GM23338 (cell line): ENCODE measurements at regions not wholly inside any gene's neighbourhood (a gene's known extent, or its start where the extent isn't known, plus 50 kb on each side); places are given as distances from the start of the nearest gene placed in this dataset.

Source experiments
- ATAC-seq: fragments of 200-7000 bp; cut with Tn5 transposase; 3 replicates; pipeline ENCODE4 v1.9.1; 2020
- DNase-seq: peaks from one replicate; pipeline ENCODE4 v3.0.0-alpha.2; 2015; ENCODE audit warnings: low spot score
- H2AFZ ChIP-seq: fragments of 200-600 bp; sonication (generic); 2 replicates; pipeline ENCODE4 v1.8.0; 2016; ENCODE audit warnings: antibody characterized with exemption, mild to moderate bottlenecking, moderate library complexity
- H3F3A ChIP-seq: fragments of 200-600 bp; sonication (generic); replicated peaks from 2 replicates; pipeline ENCODE4 v1.8.0; 2017; ENCODE audit warnings: antibody characterized with exemption, mixed run types, low read depth
- H3K27ac ChIP-seq: fragments of 200-600 bp; sonication (generic); 2 replicates; pipeline ENCODE4 v1.6.1; 2016; ENCODE audit warnings: low read depth
- H3K27me3 ChIP-seq: fragments of 200-600 bp; sonication (generic); 2 replicates; pipeline ENCODE4 v1.8.0; 2016; ENCODE audit warnings: mild to moderate bottlenecking, mixed run types, moderate library complexity; ENCODE audit not compliant: insufficient read depth
- H3K36me3 ChIP-seq: fragments of 200-600 bp; sonication (generic); 2 replicates; pipeline ENCODE4 v1.8.0; 2016; ENCODE audit warnings: mild to moderate bottlenecking; ENCODE audit not compliant: insufficient read depth
- H3K4me1 ChIP-seq: fragments of 200-600 bp; sonication (generic); 2 replicates; pipeline ENCODE4 v1.8.0; 2016; ENCODE audit warnings: mild to moderate bottlenecking, moderate library complexity; ENCODE audit not compliant: insufficient read depth
- H3K4me2 ChIP-seq: fragments of 200-600 bp; sonication (generic); 2 replicates; pipeline ENCODE4 v1.7.1; 2017; ENCODE audit warnings: mixed run types
- H3K4me3 ChIP-seq: fragments of 200-600 bp; sonication (generic); 2 replicates; pipeline ENCODE4 v1.6.1; 2016; ENCODE audit warnings: mixed run types
- H3K79me2 ChIP-seq: fragments of 200-600 bp; sonication (generic); replicated peaks from 2 replicates; pipeline ENCODE4 v1.8.0; 2017; ENCODE audit warnings: mild to moderate bottlenecking; ENCODE audit not compliant: insufficient read depth
- H3K9me2 ChIP-seq: fragments of 200-600 bp; sonication (generic); 2 replicates; pipeline ENCODE4 v1.8.0; 2017; ENCODE audit not compliant: insufficient read depth
- H4K20me1 ChIP-seq: fragments of 200-600 bp; sonication (generic); replicated peaks from 2 replicates; pipeline ENCODE4 v1.8.0; 2017; ENCODE audit warnings: mild to moderate bottlenecking; ENCODE audit not compliant: insufficient read depth
- H3K27ac Mint-ChIP-seq: 2 replicates; pipeline ENCODE4 v1.8.0; 2020; ENCODE audit warnings: inconsistent platforms, mild to moderate bottlenecking, moderate library complexity, mixed read lengths
- H3K27me3 Mint-ChIP-seq: 3 replicates; pipeline ENCODE4 v1.8.0; 2022; ENCODE audit warnings: low read depth, mild to moderate bottlenecking, moderate library complexity, mixed read lengths, inconsistent platforms; ENCODE audit not compliant: insufficient read depth, poor library complexity
- H3K36me3 Mint-ChIP-seq: 3 replicates; pipeline ENCODE4 v1.8.0; 2021; ENCODE audit warnings: low read depth, mild to moderate bottlenecking, inconsistent platforms, moderate library complexity, mixed read lengths
- H3K4me1 Mint-ChIP-seq: 3 replicates; pipeline ENCODE4 v1.8.0; 2020; ENCODE audit warnings: mild to moderate bottlenecking, inconsistent platforms, mixed read lengths
- H3K4me3 Mint-ChIP-seq: 3 replicates; pipeline ENCODE4 v1.8.0; 2021; ENCODE audit warnings: moderate library complexity, mild to moderate bottlenecking, inconsistent platforms, mixed read lengths
- H3K9me3 Mint-ChIP-seq: 3 replicates; pipeline ENCODE4 v1.8.0; 2020; ENCODE audit warnings: moderate library complexity, mild to moderate bottlenecking, inconsistent platforms, mixed read lengths
- CREB1 ChIP-seq: fragments of 250-450 bp; sonication (Bioruptor Pico); IDR thresholded peaks from 2 replicates; pipeline ENCODE4 v1.5.0; 2020; ENCODE audit warnings: low read depth, mild to moderate bottlenecking, moderate library complexity
- CTCF ChIP-seq, 2 experiments: fragments of 200-600 bp in 1 of 2; sonication (generic) in 1 of 2; conservative IDR thresholded peaks; 2 replicates each; pipeline versions ENCODE4 v1.5.1 to v1.6.1; 2016 to 2017; ENCODE audit warnings: antibody characterized with exemption in 2 of 2, low read depth in 2 of 2, mild to moderate bottlenecking in 2 of 2, moderate library complexity in 1 of 2
- EZH2phosphoT487 ChIP-seq: fragments of 200-600 bp; sonication (generic); IDR thresholded peaks from one replicate; pipeline ENCODE4 v1.8.1; 2018; ENCODE audit warnings: antibody characterized with exemption; ENCODE audit not compliant: unreplicated experiment
- JUNB ChIP-seq: IDR thresholded peaks from one replicate; pipeline ENCODE4 v1.6.1; 2016; ENCODE audit warnings: antibody characterized with exemption; ENCODE audit not compliant: unreplicated experiment
- NANOG ChIP-seq: IDR thresholded peaks from 2 replicates; pipeline ENCODE4 v1.6.1; 2016; ENCODE audit warnings: antibody characterized with exemption, borderline replicate concordance
- POLR2AphosphoS5 ChIP-seq: IDR thresholded peaks from 2 replicates; pipeline ENCODE4 v1.6.1; 2016; ENCODE audit warnings: antibody characterized with exemption, low read depth
- REST ChIP-seq: IDR thresholded peaks from one replicate; pipeline ENCODE4 v1.6.1; 2018; ENCODE audit warnings: antibody characterized with exemption; ENCODE audit not compliant: unreplicated experiment
- STAT1 ChIP-seq: IDR thresholded peaks from one replicate; pipeline ENCODE4 v1.6.1; 2016; ENCODE audit warnings: antibody characterized with exemption; ENCODE audit not compliant: unreplicated experiment
- ZNF114 ChIP-seq: fragments of 250-450 bp; sonication (Bioruptor Pico); IDR thresholded peaks from 2 replicates; pipeline ENCODE4 v1.5.0; 2020; ENCODE audit warnings: mild to moderate bottlenecking, moderate library complexity
- ZNF331 ChIP-seq: fragments of 250-450 bp; sonication (Bioruptor Pico); IDR thresholded peaks from 2 replicates; pipeline ENCODE4 v1.5.0; 2020; ENCODE audit warnings: low read depth, mild to moderate bottlenecking, moderate library complexity
- ZNF462 ChIP-seq: fragments of 250-450 bp; sonication (Bioruptor Pico); IDR thresholded peaks from 2 replicates; pipeline ENCODE4 v1.5.0; 2020; ENCODE audit warnings: mild to moderate bottlenecking, moderate library complexity

- ATAC-seq (no peak), DNase-seq (no peak)
- no peaks in the 10 kb centered on the region for H3K36me3 Mint-ChIP-seq
- peaks cover 2% of the 10 kb centered on the region for H3K27me3 Mint-ChIP-seq
- no peak overlapping the region for H3K27ac Mint-ChIP-seq
- H3K27ac ChIP-seq, result no peak overlapping the region
- H3K4me3 Mint-ChIP-seq, result no peak overlapping the region
- no peaks in the 10 kb centered on the region for H4K20me1 ChIP-seq
- H3K4me1 ChIP-seq, result peaks cover 9% of the 10 kb centered on the region
- TF ChIP-seq CREB1 (CRISPR knock-in tag) (no peak), POLR2AphosphoS5 (no peak), NANOG (no peak), ZNF331 (CRISPR knock-in tag) (no peak)
- peaks cover 8% of the 10 kb centered on the region for H3K4me1 Mint-ChIP-seq
- H3K9me2 ChIP-seq, result peaks cover 30% of the 10 kb centered on the region
- H3K4me3 ChIP-seq, result no peak overlapping the region
- no peak overlapping the region for H3K4me2 ChIP-seq
- H3K9me3 Mint-ChIP-seq, result no peaks in the 10 kb centered on the region
- H2AFZ ChIP-seq, result no peak overlapping the region
- no peaks in the 10 kb centered on the region for H3K27me3 ChIP-seq
- H3F3A ChIP-seq, result no peaks in the 10 kb centered on the region
- no peaks in the 10 kb centered on the region for H3K36me3 ChIP-seq
- H3K79me2 ChIP-seq, result no peaks in the 10 kb centered on the region
Measured at GRCh38 chr3:40852712-40853111, 328.0 kb downstream of the ZNF621 start.

- Histone ChIP-seq H2AFZ (peak overlapping the region; percentile 38; the same call in 1 of the 2 replicates), H3K9me2 (peaks cover 30% of the 10 kb centered on the region), H3K27me3 (no peaks in the 10 kb centered on the region), H3F3A (no peaks in the 10 kb centered on the region), H3K4me1 (peaks cover 2% of the 10 kb centered on the region), H3K79me2 (no peaks in the 10 kb centered on the region), H3K4me2 (no peak overlapping the region), H4K20me1 (no peaks in the 10 kb centered on the region), H3K36me3 (no peaks in the 10 kb centered on the region), H3K27ac (no peak overlapping the region), H3K4me3 (no peak overlapping the region)
- Mint-ChIP-seq H3K9me3 (no peaks in the 10 kb centered on the region), H3K4me3 (no peak overlapping the region), H3K27ac (no peak overlapping the region), H3K4me1 (peaks cover 2% of the 10 kb centered on the region), H3K27me3 (peaks cover 2% of the 10 kb centered on the region), H3K36me3 (no peaks in the 10 kb centered on the region)
- DNase-seq, result no peak
- no peak for ATAC-seq
- TF ChIP-seq STAT1, result no peak
- no peak for TF ChIP-seq NANOG
- no peak for TF ChIP-seq ZNF462 (CRISPR knock-in tag)
- TF ChIP-seq CREB1 (CRISPR knock-in tag), result no peak
- no peak for TF ChIP-seq EZH2phosphoT487
- no peak for TF ChIP-seq POLR2AphosphoS5
- no peak for TF ChIP-seq ZNF114 (CRISPR knock-in tag)
- TF ChIP-seq CTCF (conservative IDR thresholded peaks at IDR 0.05; ENCODE audit: low read depth in 2 of 2), result no peak
- TF ChIP-seq REST, result no peak
- TF ChIP-seq ZNF331 (CRISPR knock-in tag), result no peak
- no peak for TF ChIP-seq JUNB
Measured at GRCh38 chr3:40853474-40853873, 328.7 kb downstream of the ZNF621 start.
